ENCODE measurements at regions not wholly inside any gene's neighbourhood (a gene's known extent, or its start where the extent isn't known, plus 50 kb on each side); places are given as distances from the start of the nearest gene placed in this dataset.

DNA sequence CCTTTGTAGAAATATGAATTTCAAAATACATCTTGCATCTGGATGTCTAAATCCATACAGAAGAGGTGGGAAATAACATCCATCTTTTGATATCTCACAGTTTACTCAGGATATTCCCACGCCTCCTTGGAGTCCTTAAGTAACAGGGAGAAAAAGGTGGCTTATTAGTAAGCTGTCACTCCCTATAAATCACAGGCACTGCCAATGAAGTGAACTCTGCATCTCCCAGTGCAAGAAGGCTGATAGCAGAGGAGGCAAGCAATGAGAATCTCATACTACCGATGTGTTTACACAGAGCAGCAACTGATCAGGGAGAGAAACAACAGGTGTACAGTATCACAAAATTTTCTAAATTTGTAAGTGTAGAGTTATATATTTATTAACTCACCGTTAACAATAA is 551.8 kb downstream of the NXPH1 start:
- ChIA-PET POLR2A (ENCODE audit: unreplicated experiment) (no interaction called here), CTCF (no interaction called here)
- H3F3A ChIP-seq (ENCODE audit: insufficient read depth, low read depth) = no peaks in the 10 kb centered on the region
- no peaks in the 10 kb centered on the region for H4K20me1 ChIP-seq (ENCODE audit: insufficient read depth)
- no peak overlapping the region for H3K4me2 ChIP-seq
- H3K9me2 ChIP-seq (ENCODE audit: insufficient read depth) = no peaks in the 10 kb centered on the region
- no peaks in the 10 kb centered on the region for H3K27me3 ChIP-seq (ENCODE audit: insufficient read depth, low read depth)
- H3K9me3 ChIP-seq (ENCODE audit: insufficient read depth, low read depth) = no peaks in the 10 kb centered on the region
- no peaks in the 10 kb centered on the region for H3K79me2 ChIP-seq (ENCODE audit: low read depth)
- DNase-seq = no peak
- H3K36me3 ChIP-seq (ENCODE audit: low read depth) = no peaks in the 10 kb centered on the region
- no peak overlapping the region for H2AFZ ChIP-seq
- no peaks in the 10 kb centered on the region for H3K4me1 ChIP-seq (replicated peaks; ENCODE audit: insufficient read depth)
- TF ChIP-seq, protein P1, sequence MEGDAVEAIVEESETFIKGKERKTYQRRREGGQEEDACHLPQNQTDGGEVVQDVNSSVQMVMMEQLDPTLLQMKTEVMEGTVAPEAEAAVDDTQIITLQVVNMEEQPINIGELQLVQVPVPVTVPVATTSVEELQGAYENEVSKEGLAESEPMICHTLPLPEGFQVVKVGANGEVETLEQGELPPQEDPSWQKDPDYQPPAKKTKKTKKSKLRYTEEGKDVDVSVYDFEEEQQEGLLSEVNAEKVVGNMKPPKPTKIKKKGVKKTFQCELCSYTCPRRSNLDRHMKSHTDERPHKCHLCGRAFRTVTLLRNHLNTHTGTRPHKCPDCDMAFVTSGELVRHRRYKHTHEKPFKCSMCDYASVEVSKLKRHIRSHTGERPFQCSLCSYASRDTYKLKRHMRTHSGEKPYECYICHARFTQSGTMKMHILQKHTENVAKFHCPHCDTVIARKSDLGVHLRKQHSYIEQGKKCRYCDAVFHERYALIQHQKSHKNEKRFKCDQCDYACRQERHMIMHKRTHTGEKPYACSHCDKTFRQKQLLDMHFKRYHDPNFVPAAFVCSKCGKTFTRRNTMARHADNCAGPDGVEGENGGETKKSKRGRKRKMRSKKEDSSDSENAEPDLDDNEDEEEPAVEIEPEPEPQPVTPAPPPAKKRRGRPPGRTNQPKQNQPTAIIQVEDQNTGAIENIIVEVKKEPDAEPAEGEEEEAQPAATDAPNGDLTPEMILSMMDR (conservative IDR thresholded peaks at IDR 0.05) = no peak
- no peak for TF ChIP-seq EZH2 (IDR thresholded peaks at IDR 0.05; ENCODE audit: low read depth)
- H3K4me3 ChIP-seq = no peak overlapping the region
- H3K27ac ChIP-seq = no peak overlapping the region
- intact Hi-C loops (cut with micrococcal nuclease; ENCODE audit: unreplicated experiment) = no loop called here
- BruUV-seq (replicated peaks) = no TSS peak

DNA sequence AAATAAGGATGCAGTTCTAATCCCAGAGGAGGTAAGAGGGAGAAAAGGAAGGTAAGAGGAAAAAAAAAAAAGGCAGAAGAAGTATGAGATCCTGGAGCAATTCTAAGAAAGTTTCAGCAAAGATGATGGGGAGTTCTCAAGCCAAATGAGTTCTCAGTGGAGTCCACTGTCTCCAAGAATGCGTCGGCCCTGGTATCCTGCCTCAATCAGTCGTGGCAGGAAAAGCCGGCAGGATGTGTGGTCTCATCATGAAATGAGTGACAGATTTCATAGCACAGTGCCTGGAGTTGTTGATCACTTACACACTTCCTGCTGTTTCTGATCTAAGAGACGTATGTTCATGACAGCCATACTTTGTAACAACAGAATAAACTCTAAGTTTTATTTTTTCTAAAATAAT is 554.9 kb downstream of the NXPH1 start:
- H3K27me3 ChIP-seq (ENCODE audit: insufficient read depth, low read depth) = no peaks in the 10 kb centered on the region
- H3K9me3 ChIP-seq (ENCODE audit: insufficient read depth, low read depth) = no peaks in the 10 kb centered on the region
- H4K20me1 ChIP-seq (ENCODE audit: insufficient read depth) = no peaks in the 10 kb centered on the region
- no TSS peak for BruUV-seq (replicated peaks)
- H3K79me2 ChIP-seq (ENCODE audit: low read depth) = no peaks in the 10 kb centered on the region
- no peak overlapping the region for H3K4me3 ChIP-seq
- no peaks in the 10 kb centered on the region for H3K36me3 ChIP-seq (ENCODE audit: low read depth)
- no peaks in the 10 kb centered on the region for H3K9me2 ChIP-seq (ENCODE audit: insufficient read depth)
- H2AFZ ChIP-seq = no peak overlapping the region
- POLR2A ChIA-PET (ENCODE audit: unreplicated experiment) = no interaction called here
- intact Hi-C loops (cut with micrococcal nuclease; ENCODE audit: unreplicated experiment) = no loop called here
- no peak overlapping the region for H3K27ac ChIP-seq
- H3K4me1 ChIP-seq (replicated peaks; ENCODE audit: insufficient read depth) = no peaks in the 10 kb centered on the region
- DNase-seq = no peak
- TF ChIP-seq, protein P1 (conservative IDR thresholded peaks at IDR 0.05) = no peak
- TF ChIP-seq EZH2 (IDR thresholded peaks at IDR 0.05; ENCODE audit: low read depth) = no peak
- H3K4me2 ChIP-seq = no peak overlapping the region
- no peaks in the 10 kb centered on the region for H3F3A ChIP-seq (ENCODE audit: insufficient read depth, low read depth)
- CTCF ChIA-PET = no interaction called here

DNA sequence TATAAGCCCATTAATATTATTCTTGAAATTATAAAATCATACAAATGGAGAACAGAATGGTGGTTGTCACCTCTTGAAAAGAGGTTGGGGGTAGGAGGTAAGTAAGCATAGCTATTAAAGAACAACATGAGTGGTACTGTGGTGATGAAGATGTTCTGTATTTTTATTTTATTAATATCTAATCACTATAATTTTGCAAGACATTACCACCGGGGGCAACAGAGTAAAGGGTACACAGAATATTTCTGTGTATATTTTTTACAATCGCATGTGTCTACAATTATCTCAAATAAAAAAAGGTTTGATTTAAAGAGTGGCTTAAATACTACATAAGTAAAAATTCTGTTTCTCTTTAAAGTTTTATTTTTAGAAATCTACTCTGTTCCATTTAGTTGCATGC is 557.8 kb downstream of the NXPH1 start:
- no peaks in the 10 kb centered on the region for H3F3A ChIP-seq (ENCODE audit: insufficient read depth, low read depth)
- H3K9me2 ChIP-seq (ENCODE audit: insufficient read depth) = no peaks in the 10 kb centered on the region
- BruUV-seq (replicated peaks) = no TSS peak
- CTCF ChIA-PET = interaction anchor here (0.6 kb wide), 1 partner anchor 187 kb away, joined by 4 read pairs; no protein-coding TSS in a partner anchor
- no peaks in the 10 kb centered on the region for H3K4me1 ChIP-seq (replicated peaks; ENCODE audit: insufficient read depth)
- H3K36me3 ChIP-seq (ENCODE audit: low read depth) = no peaks in the 10 kb centered on the region
- H3K4me3 ChIP-seq = no peak overlapping the region
- TF ChIP-seq, protein P1 (conservative IDR thresholded peaks at IDR 0.05) = no peak
- no peak for TF ChIP-seq EZH2 (IDR thresholded peaks at IDR 0.05; ENCODE audit: low read depth)
- H3K9me3 ChIP-seq (ENCODE audit: insufficient read depth, low read depth) = no peaks in the 10 kb centered on the region
- POLR2A ChIA-PET (ENCODE audit: unreplicated experiment) = no interaction called here
- no peak overlapping the region for H3K27ac ChIP-seq
- no peaks in the 10 kb centered on the region for H3K79me2 ChIP-seq (ENCODE audit: low read depth)
- DNase-seq = no peak
- H4K20me1 ChIP-seq (ENCODE audit: insufficient read depth) = no peaks in the 10 kb centered on the region
- H3K4me2 ChIP-seq = no peak overlapping the region
- intact Hi-C loops (cut with micrococcal nuclease; ENCODE audit: unreplicated experiment) = no loop called here
- H3K27me3 ChIP-seq (ENCODE audit: insufficient read depth, low read depth) = no peaks in the 10 kb centered on the region
- H2AFZ ChIP-seq = no peak overlapping the region
